Fibroblast of the aortic adventitia (primary cell): ENCODE measurements at regions not wholly inside any gene's neighbourhood (a gene's known extent, or its start where the extent isn't known, plus 50 kb on each side); places are given as distances from the start of the nearest gene placed in this dataset.

Experiments
- DNase-seq: peaks from one replicate; pipeline ENCODE4 v3.0.0-alpha.2; 2010; ENCODE audit warnings: low read depth
- H3K4me3 ChIP-seq: 2 replicates; pipeline ENCODE4 v1.5.1; 2011; ENCODE audit warnings: low read depth, mild to moderate bottlenecking, control low read depth, low read length, moderate library complexity
- CTCF ChIP-seq: IDR thresholded peaks from 2 replicates; pipeline ENCODE4 v1.5.1; 2011; ENCODE audit warnings: mild to moderate bottlenecking, low read length, control low read depth, inconsistent platforms; ENCODE audit not compliant: insufficient read depth

DNA sequence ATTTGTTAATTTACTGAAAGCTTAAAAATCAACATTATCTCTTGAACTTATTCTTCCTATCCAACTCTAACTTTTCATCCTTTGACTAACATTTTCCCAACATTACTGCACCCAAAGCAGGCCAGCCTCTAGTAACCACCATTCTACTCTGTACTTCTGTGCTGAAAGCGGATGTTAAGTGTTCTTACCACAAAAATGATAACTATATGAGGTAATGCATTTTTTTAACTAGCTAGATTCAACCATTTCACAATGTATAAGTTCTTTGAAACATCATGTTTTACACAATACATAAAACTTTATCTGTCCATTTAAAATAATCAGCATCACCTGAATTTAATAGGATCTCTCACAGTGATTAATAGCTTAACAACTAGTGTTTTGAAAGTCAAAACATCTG lies 468.5 kb upstream of the MGAT4C start:
- no peak for TF ChIP-seq CTCF
- DNase-seq = peak; percentile 35
- no peak overlapping the region for H3K4me3 ChIP-seq

DNA sequence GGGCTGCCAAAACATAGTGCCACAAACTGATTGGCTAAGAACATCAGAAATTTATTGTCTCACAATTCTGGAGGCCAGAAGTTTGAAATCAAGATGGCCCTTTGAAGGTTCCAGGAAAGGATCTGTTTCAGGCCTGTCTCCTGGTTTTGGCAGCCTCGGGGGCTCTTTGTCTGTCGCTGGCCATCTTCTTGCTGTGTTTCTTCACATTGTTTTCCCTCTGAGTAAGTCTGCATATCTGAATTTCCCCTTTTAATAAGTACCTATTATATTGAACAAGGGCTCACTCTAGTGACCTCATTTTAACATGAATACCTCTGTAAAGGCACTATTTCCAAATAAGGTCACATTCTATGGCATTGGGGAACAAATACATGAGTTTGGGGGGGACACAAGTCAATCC lies 467.1 kb upstream of the MGAT4C start:
- DNase-seq = no peak
- no peak overlapping the region for H3K4me3 ChIP-seq
- TF ChIP-seq CTCF = no peak

- TF ChIP-seq CTCF = no peak
- no peak overlapping the region for H3K4me3 ChIP-seq
- no peak for DNase-seq
Measured at GRCh38 chr12:86721713-86722397, 465.7 kb upstream of the MGAT4C start.

DNA sequence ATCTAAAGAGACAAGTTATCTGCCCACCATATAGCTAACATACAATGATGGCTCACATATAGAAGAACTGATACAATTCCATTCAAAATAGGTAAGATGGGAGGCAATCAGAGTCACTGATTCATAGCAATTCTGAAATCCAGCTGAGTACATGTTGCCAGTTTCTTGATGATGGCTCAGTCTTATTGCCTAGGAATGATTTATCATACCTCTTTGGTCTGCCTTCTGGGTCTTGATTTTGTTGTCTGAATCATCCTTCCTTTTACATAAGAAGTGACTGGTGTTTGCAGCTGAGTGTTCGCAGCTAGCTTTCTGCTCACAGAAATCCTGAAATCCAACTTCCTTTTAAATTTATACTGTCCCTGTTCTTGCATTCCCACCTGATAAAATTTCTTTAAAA lies 463.2 kb upstream of the MGAT4C start:
- no peak for DNase-seq
- TF ChIP-seq CTCF = no peak
- no peak overlapping the region for H3K4me3 ChIP-seq

- H3K4me3 ChIP-seq = no peak overlapping the region
- DNase-seq = no peak
- TF ChIP-seq CTCF = no peak
Measured at GRCh38 chr12:86713121-86713520, 456.9 kb upstream of the MGAT4C start.

DNA sequence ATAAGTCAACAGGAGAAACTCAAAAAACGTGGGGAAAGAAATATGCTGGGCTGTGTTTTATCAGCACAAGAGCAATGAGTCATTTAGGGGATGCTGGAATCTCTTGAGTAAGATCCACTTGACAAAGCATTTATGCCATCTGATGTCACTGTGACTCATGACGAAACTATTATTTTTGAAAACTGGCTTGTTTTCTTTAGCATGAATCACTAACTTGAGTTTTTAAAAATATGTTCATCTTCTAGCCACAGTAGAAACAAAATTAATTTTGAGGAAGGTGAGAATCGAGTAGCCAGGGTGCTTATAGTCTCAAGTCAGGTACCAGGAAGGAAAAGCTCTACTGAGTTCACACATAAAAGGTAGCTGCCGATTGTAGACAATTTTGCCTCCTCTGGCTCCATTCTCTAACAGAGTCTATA lies 456.2 kb upstream of the MGAT4C start:
- no peak overlapping the region for H3K4me3 ChIP-seq

More for the DNA sequence above, 456.2 kb upstream of the MGAT4C start:
- TF ChIP-seq CTCF = no peak
- DNase-seq = peak; percentile 99
